Astrocyte of the spinal cord (primary cell): ENCODE measurements at regions not wholly inside any gene's neighbourhood (a gene's known extent, or its start where the extent isn't known, plus 50 kb on each side); places are given as distances from the start of the nearest gene placed in this dataset.

ENCODE experiments used
- DNase-seq: peaks from one replicate; pipeline ENCODE4 v3.0.0; 2011; ENCODE audit warnings: low read depth, low spot score
- H3K4me3 ChIP-seq: 2 replicates; pipeline ENCODE4 v1.5.1; 2011; ENCODE audit warnings: low read depth, mild to moderate bottlenecking, low read length, moderate library complexity
- CTCF ChIP-seq: IDR thresholded peaks from 2 replicates; pipeline ENCODE4 v1.5.1; 2012; ENCODE audit warnings: low read depth, mild to moderate bottlenecking, low read length, inconsistent platforms
- in situ Hi-C: cut with HindIII; loops from 2 replicates; pipeline ENCODE4 v1.10.0; 2017; ENCODE audit warnings: low sequenced_read_pairs

GRCh38 chr18:37955201-37955600 is 389.6 kb upstream of the CELF4 start:
- in situ Hi-C loops: no loop called here
- DNase-seq: no peak
- TF ChIP-seq CTCF: no peak
- H3K4me3 ChIP-seq: no peak overlapping the region

GRCh38 chr18:37953876-37954275 is 388.3 kb upstream of the CELF4 start:
- TF ChIP-seq CTCF: no peak
- H3K4me3 ChIP-seq: no peak overlapping the region
- DNase-seq: no peak
- in situ Hi-C loops: no loop called here

- in situ Hi-C loops: no loop called here
- DNase-seq: no peak
Observed at GRCh38 chr18:37948471-37948870, 382.9 kb upstream of the CELF4 start.

GRCh38 chr18:37946324-37946723 is 380.7 kb upstream of the CELF4 start:
- no peak for TF ChIP-seq CTCF
- DNase-seq: no peak
- no peak overlapping the region for H3K4me3 ChIP-seq
- in situ Hi-C loops: no loop called here

More at GRCh38 chr18:37948471-37948870, 382.9 kb upstream of the CELF4 start:
- no peak overlapping the region for H3K4me3 ChIP-seq
- no peak for TF ChIP-seq CTCF

GRCh38 chr18:37944700-37945270 is 379.2 kb upstream of the CELF4 start:
- no peak overlapping the region for H3K4me3 ChIP-seq
- no peak for DNase-seq
- in situ Hi-C loops: no loop called here
- TF ChIP-seq CTCF: no peak

GRCh38 chr18:37937287-37937686 is 371.7 kb upstream of the CELF4 start:
- no peak overlapping the region for H3K4me3 ChIP-seq
- in situ Hi-C loops: no loop called here
- no peak for TF ChIP-seq CTCF
- DNase-seq: no peak

GRCh38 chr18:37935086-37935485 is 369.5 kb upstream of the CELF4 start:
- in situ Hi-C loops: no loop called here
- DNase-seq: no peak
- H3K4me3 ChIP-seq: no peak overlapping the region
- no peak for TF ChIP-seq CTCF
